Renal pelvis (tissue), 1 donor: ENCODE measurements at regions not wholly inside any gene's neighbourhood (a gene's known extent, or its start where the extent isn't known, plus 50 kb on each side); places are given as distances from the start of the nearest gene placed in this dataset.

ENCODE experiments used
- DNase-seq: peaks from one replicate; pipeline ENCODE4 v3.0.0-alpha.2; 2013

- peak; percentile 15 for DNase-seq
Measured at GRCh38 chr2:149908726-149909683, 321.4 kb upstream of the MMADHC start.

- DNase-seq: no peak
Measured at GRCh38 chr2:149906886-149907285, 319.3 kb upstream of the MMADHC start.

GRCh38 chr2:149904352-149905175, 317.0 kb upstream of the MMADHC start:
- DNase-seq: no peak

GRCh38 chr2:149903626-149904025, 316.1 kb upstream of the MMADHC start:
- DNase-seq: no peak

DNA sequence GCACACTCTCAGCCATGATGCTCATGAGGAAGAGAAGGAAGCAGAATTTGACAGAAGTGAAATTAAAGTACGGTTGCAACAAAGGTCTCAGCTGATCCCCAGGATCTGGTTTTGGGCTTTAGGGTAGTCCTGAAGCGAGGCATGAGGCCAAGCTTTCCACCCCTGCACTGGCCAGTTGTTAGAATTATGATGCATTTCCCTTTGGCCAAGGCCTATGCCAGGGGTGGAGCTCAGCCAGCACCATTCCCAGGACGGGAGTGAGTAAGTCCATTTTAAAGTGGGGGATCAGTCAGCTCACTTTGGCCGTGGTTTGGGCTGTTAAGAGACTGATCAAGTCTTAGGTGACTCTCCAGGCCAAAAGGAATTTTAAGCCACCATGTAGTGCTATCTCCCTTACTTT, 314.5 kb upstream of the MMADHC start:
- DNase-seq: no peak

DNA sequence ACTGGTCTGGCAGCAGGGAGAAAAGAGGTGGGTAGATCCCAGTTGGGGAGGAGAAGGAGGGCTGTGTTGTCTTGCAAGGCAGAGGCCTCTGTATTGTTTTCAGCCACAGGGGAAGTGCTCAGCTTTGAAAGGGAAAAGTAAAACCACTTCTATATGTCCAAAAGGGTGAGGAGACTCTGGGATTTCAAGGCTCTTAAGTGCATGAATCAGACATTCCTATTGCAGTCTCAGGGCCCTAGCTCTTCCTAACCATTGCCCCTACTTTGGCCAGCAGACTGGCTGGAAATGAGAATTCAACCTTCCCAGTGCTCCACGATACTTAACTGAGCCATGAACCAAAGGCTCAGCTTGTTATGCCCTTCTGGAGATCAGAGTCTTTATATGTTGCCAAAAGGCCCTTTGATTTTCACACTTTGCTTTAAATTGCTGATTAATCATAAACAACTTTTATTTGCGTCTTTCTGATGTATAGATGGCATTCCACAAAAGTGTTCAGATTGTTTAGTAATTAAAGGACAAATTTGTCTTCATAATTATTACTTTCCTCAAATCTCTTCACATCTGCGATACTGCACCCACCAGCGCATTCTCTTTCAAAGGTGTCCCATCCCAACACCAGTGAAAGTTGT, 313.8 kb upstream of the MMADHC start:
- DNase-seq: no peak

DNA sequence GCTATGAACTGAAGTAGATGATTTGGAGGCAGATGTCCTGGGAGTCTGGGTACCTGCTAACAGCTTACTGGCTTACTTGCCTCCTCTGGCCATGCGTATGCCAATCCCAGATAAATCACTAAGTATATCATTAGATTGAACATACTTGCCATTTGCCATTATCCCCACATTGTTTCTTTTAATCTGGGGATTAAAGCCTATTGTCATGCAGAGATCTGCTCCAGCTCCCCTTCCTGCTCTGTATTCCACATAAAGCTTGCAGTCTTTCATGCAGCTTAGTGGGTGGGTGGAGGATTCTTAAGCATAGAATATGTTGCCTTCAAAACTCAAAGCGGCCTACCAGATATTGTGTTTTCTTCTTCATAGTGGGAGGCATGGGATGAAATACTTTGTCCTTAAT, 311.8 kb upstream of the MMADHC start:
- no peak for DNase-seq

DNA sequence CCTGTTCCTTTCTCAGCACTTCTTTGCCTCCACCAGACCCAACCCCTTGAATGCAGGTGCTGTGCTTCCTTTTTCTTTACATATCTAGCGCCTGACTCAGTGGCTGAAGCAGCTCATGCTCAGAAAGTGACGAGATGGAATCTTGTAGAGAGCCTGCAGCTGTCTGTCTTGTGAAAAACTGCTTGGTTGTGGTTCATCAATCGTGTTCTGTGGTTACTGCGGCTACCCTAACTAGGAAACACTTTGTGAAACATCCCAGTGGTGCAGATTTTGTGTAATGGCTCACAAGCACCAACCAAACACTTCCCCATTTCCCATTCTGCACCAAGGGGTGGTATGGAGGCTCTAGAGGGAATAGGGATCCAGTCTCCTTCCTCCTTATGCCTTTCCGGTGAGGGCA, 307.2 kb upstream of the MMADHC start:
- no peak for DNase-seq

GRCh38 chr2:149894226-149894625, 306.7 kb upstream of the MMADHC start:
- no peak for DNase-seq

GRCh38 chr2:149892563-149892962, 305.0 kb upstream of the MMADHC start:
- no peak for DNase-seq

DNA sequence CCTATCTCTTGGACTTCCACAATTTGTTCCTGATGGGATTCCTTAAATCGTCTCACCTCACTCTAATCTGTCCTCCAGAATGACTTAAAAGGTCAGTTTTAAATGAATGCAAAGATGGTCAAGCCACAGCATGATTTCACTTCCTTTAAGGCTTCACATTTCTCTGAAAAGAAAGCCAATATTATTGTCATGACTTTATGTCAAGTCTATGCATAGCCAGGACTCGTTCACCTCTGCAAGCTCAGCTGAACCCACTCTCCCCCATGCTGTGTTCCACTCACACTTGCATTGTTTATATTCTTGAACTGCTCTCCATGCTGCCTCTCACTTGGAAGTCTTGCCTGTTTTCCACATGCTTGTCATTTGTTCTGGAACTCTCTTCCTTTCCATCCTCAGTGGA, 298.4 kb upstream of the MMADHC start:
- no peak for DNase-seq

DNA sequence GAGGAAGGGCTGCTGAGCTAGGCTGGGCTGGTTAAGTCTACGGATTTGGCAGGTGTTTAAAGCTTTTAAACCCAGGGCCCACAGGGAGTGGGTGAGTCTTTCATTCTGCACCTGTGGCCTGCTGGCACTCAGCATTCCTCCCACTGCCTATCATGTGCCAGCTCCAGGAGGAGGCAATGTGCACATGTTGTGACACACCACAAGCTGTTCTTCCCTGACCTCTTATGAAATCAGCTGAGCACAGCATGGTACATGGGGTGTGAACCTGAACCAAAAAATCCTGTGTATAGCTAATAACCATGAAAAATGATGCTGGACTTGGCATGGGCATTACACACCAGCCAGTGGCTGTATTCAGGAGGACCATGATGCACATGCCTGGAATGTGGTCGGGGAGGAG, 297.9 kb upstream of the MMADHC start:
- no peak for DNase-seq

- DNase-seq: no peak
Measured at GRCh38 chr2:149884871-149885270, 297.3 kb upstream of the MMADHC start.

DNA sequence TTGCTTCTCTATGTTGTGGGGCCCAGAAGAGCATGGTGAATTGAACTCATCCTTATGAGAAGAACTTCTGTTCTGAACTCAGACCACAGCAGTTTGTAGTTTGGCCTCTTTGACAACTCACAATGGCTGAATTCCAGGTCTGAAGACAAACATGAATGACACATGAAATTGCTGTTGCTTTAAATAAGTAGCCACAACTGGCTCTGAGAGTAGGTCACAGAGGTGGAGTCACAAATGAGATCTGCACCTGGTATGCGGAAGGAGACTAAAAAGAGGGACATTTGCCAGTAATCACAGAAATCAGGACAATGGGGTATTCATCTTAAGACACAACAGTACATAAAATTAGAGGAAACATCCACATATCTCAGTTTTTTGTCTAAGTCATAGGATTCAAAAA, 290.3 kb upstream of the MMADHC start:
- DNase-seq: no peak

- DNase-seq: peak; percentile 24
Measured at GRCh38 chr2:149877074-149877473, 289.5 kb upstream of the MMADHC start.

- DNase-seq: no peak
Measured at GRCh38 chr2:149873936-149874335, 286.4 kb upstream of the MMADHC start.

GRCh38 chr2:149872638-149873150, 285.1 kb upstream of the MMADHC start:
- no peak for DNase-seq

DNA sequence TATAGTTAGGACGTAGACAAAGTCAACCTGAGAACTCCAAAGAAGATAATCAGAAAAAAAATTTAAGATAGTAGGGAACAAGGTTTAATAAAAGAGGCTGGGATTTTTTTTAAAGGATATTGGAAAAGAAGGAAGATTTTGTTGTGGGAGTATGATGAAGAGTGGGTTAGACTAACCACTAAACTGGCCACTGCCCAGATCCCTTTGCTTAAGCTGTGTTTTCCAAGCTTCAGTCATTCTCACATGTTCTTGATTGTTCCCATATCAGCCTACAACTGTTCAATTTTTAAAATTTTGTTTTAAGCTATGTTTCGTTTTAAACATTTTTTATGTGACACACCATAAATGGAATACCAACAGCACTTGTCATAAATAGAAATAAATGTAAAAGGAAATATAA, 284.5 kb upstream of the MMADHC start:
- DNase-seq: no peak

- no peak for DNase-seq
Measured at GRCh38 chr2:149871091-149871885, 283.7 kb upstream of the MMADHC start.

- DNase-seq: no peak
Measured at GRCh38 chr2:149863227-149863626, 275.7 kb upstream of the MMADHC start.

DNA sequence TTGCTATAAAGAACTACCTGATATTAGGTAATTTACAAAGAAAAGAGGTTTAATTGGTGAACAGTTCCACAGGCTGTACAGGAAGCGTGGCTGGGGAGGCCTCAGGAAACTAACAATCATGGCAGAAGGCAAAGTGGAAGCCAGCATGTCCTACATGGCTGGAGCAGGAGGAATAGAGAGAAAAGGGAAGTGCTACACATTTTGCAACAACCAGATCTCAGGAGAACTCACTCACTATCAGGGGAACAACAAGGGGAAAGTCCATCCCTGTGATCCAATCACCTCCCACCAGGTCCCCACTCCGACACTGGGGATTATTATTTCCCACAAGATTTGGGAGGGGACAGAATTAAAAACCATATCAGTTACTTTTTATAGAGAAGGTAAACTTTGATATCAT, 273.5 kb upstream of the MMADHC start:
- no peak for DNase-seq
